HG03432 (cell line): ENCODE measurements at regions not wholly inside any gene's neighbourhood (a gene's known extent, or its start where the extent isn't known, plus 50 kb on each side); places are given as distances from the start of the nearest gene placed in this dataset.
A peak's percentile ranks its signal among the peaks of the same experiment; 100 is the strongest.

Experiments used
- ATAC-seq: cut with Tn5 transposase; IDR thresholded peaks from one replicate; pipeline ENCODE4 v1.9.1; 2021; ENCODE audit warnings: mild to moderate bottlenecking, moderate library complexity; ENCODE audit not compliant: unreplicated experiment

DNA sequence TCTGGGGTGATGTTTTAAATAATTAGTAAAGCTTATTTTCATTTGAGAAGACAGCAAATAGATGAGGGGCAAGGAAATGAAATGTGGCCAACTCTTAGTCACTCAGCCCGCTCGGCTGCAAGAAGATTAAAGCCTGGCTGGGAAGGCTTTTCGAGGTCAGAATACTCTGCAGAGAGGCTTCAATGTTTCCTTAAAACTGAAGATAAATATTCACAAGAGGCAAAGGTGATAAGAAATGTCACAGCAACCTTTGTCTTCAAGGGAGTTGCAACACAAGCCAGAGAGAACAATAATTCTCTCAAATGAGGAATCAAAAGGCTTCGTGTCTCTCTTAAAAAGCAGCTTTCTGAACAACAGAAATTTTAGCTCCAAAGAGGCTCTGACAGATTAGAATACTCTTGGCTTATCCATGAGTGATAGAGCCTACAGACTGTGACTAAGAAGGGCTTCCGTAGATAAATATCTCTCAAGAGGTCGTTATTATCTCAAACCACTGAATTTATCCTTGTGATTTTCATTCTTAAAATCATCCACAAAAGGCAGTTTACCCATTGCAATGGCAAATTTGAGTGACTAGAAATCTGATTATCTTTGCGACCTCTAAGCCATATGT, 92.5 kb downstream of the KLF6 start:
- no peak for ATAC-seq

GRCh38 chr10:3691482-3691881, 93.5 kb downstream of the KLF6 start:
- no peak for ATAC-seq

- ATAC-seq: no peak
These were observed 95.0 kb downstream of the KLF6 start for GRCh38 chr10:3689871-3690510.

- ATAC-seq: no peak
These were observed 97.4 kb downstream of the KLF6 start for GRCh38 chr10:3687510-3688081.

- ATAC-seq: no peak
These were observed 99.6 kb downstream of the KLF6 start for GRCh38 chr10:3685384-3685783.

GRCh38 chr10:3684891-3685290, 100.1 kb downstream of the KLF6 start:
- no peak for ATAC-seq

GRCh38 chr10:3683560-3683959, 101.4 kb downstream of the KLF6 start:
- no peak for ATAC-seq

- no peak for ATAC-seq
These were observed 102.3 kb downstream of the KLF6 start for GRCh38 chr10:3682745-3683144.

- no peak for ATAC-seq
These were observed 103.1 kb downstream of the KLF6 start for GRCh38 chr10:3681642-3682554.

- no peak for ATAC-seq
These were observed 104.9 kb downstream of the KLF6 start for GRCh38 chr10:3679950-3680629.

GRCh38 chr10:3678629-3679227, 106.3 kb downstream of the KLF6 start:
- ATAC-seq: no peak

DNA sequence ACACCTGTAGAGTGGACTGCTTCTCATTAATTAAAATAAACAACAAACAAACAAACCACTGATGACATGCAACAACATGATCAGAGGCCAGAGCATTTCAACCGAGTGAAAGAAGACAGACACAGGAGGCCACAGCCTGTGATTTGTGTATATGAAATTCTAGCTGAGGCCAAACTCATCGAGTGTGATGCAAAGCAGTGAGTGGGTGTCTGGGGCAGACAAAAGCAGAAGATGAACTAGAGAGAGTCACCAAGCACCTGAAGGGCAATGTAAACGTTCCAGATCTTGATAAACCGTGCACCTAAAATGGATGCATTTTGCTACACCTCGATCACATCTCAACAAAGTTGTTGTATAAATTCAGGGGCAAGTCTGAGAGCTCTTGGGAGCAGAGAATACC, 108.4 kb downstream of the KLF6 start:
- no peak for ATAC-seq

- no peak for ATAC-seq
These were observed 112.8 kb downstream of the KLF6 start for GRCh38 chr10:3672220-3672619.

GRCh38 chr10:3671386-3671955, 113.5 kb downstream of the KLF6 start:
- ATAC-seq: no peak

DNA sequence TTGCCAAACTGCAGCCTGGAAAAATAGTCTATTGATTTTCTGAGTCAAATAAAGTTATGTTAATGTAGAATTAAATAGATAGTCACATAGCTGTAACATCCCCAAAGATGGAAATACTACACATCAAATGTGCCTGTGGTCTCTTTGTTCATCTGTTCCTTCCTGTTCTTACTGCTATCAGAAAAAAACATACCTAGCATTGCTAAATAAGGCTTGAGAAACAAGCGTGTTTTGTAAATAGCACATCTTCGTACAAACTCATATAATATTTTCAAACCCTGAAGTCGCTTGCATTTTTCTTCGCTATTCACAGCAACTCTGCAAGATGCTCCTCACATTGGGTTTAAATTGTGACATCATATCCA, 116.1 kb downstream of the KLF6 start:
- ATAC-seq: no peak

- peak; percentile 72 for ATAC-seq
These were observed 116.6 kb downstream of the KLF6 start for GRCh38 chr10:3668276-3668965.

DNA sequence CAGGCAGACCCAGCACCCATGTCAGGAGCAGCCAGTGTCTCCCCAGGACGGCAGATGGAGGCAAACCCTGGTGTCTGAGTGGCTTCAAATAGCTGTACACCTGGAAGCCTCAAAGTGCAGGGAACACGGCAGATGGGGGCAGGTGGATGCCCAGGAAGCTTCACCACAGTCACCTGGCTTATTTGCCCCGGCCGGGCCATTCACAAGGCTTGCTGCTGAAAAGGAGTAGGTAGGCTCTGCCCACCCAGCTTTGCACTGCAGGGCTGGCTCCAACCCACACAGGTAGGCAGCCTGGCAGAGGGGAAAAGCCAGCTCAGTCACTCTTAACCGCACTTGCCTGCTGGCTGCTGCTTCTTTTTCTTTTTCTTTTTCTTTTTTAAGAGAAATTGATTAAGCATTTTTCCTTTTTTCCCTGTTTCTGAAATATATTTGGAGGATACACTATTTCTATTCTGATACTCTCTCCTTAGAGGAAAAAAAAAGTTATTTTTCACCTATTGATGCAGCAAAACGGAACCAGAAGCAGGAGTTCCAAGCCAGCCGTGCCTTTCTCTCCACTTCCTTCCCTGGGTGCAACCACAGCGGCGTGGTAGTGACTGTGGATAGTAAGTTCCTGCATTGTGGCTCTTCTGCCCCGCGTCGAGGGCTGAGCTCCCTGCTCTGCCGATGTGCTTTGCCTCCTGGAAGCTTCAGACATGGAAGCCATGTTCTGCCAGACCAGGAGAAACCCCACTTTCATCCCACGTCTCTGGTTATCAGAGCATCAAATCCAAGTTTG, 118.3 kb downstream of the KLF6 start:
- ATAC-seq: no peak

DNA sequence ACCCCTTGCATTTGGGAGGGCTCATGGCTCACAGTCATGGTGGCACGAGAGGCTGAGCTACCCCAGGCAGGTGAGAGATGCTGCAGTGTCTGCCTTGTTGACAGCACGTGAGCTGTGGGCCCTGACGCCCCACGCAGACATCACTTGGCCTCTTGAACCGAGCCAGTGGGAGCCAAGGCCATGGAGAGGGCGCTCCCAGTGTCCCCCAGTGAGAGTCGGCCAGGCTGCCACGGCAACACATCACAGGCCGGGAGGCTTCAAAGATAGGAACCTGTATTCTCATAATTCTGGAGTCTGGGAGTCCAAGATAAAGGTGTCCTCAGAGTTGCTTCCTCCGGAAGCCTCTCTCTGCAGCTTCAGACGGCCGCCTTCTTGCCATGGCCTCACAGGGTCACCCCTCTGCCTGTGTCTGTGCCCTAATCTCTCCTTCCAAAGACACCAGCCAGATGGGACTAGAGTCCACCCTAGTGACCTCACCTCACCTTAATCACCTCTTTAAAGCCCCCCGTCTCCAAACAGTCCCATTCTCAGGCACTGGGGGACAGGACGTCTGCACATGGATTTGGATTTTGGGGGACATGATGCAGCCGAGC, 119.6 kb downstream of the KLF6 start:
- no peak for ATAC-seq

GRCh38 chr10:3662775-3663174, 122.2 kb downstream of the KLF6 start:
- ATAC-seq: no peak
